Tibial artery (tissue), 4 donors: ENCODE measurements at regions not wholly inside any gene's neighbourhood (a gene's known extent, or its start where the extent isn't known, plus 50 kb on each side); places are given as distances from the start of the nearest gene placed in this dataset.

ENCODE experiments used
- DNase-seq, 2 donors: peaks; one replicate each; pipeline ENCODE4 v3.0.0-alpha.2; 2019
- H3K27ac ChIP-seq, 2 donors: fragments of 200-600 bp; sonication (generic) in 1 of 2; 1 replicate in 1 of 2; 2 replicates in 1 of 2; pipeline ENCODE4 v1.5.1; 2018 to 2019; ENCODE audit warnings: mild to moderate bottlenecking in 1 of 2
- H3K27me3 ChIP-seq, 2 donors: fragments of 200-600 bp; sonication (generic) in 1 of 2; one replicate each; pipeline versions ENCODE4 v1.5.1 to v1.6.0; 2016 to 2019
- H3K36me3 ChIP-seq, 3 donors: fragments of 200-600 bp; sonication (generic) in 2 of 3; one replicate each; pipeline ENCODE4 v1.5.1; 2016 to 2019; ENCODE audit warnings: mild to moderate bottlenecking in 2 of 3
- H3K4me1 ChIP-seq, 4 donors: fragments of 200-600 bp; sonication (generic) in 2 of 4; 1 replicate in 3 of 4; 2 replicates in 1 of 4; pipeline ENCODE4 v1.5.1; 2016 to 2019
- H3K4me3 ChIP-seq, 2 donors: fragments of 200-600 bp; sonication (generic) in 1 of 2; 1 replicate in 1 of 2; 2 replicates in 1 of 2; pipeline ENCODE4 v1.5.1; 2018 to 2019; ENCODE audit warnings: mild to moderate bottlenecking in 2 of 2
- H3K9me3 ChIP-seq, 3 donors: fragments of 200-600 bp; sonication (generic) in 1 of 3; one replicate each; pipeline ENCODE4 v1.5.1; 2016 to 2019
- CTCF ChIP-seq, 2 experiments: fragments of 200-600 bp in 1 of 2; fragments of 450-650 bp in 1 of 2; IDR thresholded peaks; one replicate each; pipeline ENCODE4 v1.5.1; 2017 to 2019; ENCODE audit warnings: antibody characterized with exemption in 2 of 2, mild to moderate bottlenecking in 1 of 2, moderate library complexity in 1 of 2
- intact Hi-C: fragments of 100-400 bp; cut with DNase I; formaldehyde crosslinking; loops from one replicate; pipeline ENCODE4 v1.15.0; 2023; ENCODE audit warnings: low total_unique reads

DNA sequence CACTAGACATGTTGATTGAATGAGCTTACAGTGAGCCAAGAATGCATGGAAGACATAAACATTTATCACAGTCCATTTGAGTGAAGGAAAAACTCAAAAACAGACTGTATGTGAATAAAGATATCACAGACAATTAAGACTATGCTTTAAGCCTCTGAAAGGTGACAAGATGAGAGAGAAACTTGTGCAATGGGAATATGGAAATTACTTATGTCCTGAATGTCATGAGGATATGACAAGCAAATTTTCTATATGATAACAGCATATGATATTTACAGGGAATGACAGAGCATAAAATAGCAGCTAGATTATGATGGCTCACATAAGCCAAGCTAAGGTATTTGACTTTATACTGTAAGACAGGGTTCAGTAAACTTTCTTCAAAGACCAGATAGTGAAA lies 1153.1 kb upstream of the USP15 start:
- no peak for DNase-seq
- no peaks in the 10 kb centered on the region for H3K36me3 ChIP-seq
- peaks cover 0 to 21% (median 7%) of the 10 kb centered on the region in 3 donors for H3K9me3 ChIP-seq
- TF ChIP-seq CTCF (IDR thresholded peaks at IDR 0.05) = no peak
- no peaks in the 10 kb centered on the region for H3K4me1 ChIP-seq
- no peak overlapping the region for H3K27ac ChIP-seq
- intact Hi-C loops = no loop called here
- no peak overlapping the region for H3K4me3 ChIP-seq
- no peaks in the 10 kb centered on the region for H3K27me3 ChIP-seq

DNA sequence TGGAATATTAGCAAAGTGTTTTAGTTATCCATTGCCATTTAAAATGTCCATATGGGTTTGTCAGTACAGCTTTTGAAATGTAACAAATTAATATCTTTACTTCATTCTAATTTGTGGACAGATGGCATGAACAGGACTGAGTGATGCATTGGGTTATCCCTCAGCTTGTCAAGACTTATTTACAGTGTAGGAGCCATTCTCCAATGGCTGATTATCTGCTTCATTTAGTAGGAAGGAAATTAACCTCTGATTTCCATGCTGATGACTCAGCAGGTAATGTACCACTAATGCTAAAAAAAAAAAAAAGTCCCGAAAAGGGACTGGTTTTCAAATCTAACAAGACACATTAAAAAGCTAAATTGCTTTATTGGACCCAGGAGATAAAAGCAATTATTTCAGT lies 1149.0 kb upstream of the USP15 start:
- no peaks in the 10 kb centered on the region for H3K9me3 ChIP-seq
- TF ChIP-seq CTCF (IDR thresholded peaks at IDR 0.05) = no peak
- H3K36me3 ChIP-seq = no peaks in the 10 kb centered on the region
- no peaks in the 10 kb centered on the region for H3K4me1 ChIP-seq
- no peak overlapping the region for H3K27ac ChIP-seq
- DNase-seq = no peak
- intact Hi-C loops = no loop called here
- no peak overlapping the region for H3K4me3 ChIP-seq
- H3K27me3 ChIP-seq = no peaks in the 10 kb centered on the region

GRCh38 chr12:61137677-61138414 lies 1122.4 kb upstream of the USP15 start:
- no peak for DNase-seq
- intact Hi-C loops = no loop called here
- Histone ChIP-seq H3K27ac (no peak overlapping the region), H3K27me3 (no peaks in the 10 kb centered on the region), H3K9me3 (peaks cover 0 to 3% (median 0%) of the 10 kb centered on the region in 3 donors), H3K36me3 (no peaks in the 10 kb centered on the region), H3K4me1 (no peaks in the 10 kb centered on the region), H3K4me3 (no peak overlapping the region)
- TF ChIP-seq CTCF (IDR thresholded peaks at IDR 0.05) = no peak

DNA sequence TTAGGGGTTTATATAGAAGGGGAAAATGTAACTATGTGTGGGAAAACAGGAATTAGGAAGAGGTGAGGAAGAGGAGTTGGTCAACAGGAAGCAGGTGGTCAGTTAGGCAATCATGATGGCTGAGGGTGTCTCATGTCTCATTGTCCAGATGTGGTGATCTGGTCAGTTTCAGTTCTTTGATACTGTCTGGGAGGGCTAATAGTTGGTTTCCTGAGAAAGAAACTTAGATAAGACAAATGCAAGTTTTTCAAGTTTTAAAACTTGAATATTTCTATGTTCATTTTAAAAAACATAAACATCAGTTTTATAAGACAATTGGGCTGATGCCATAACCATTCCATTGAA lies 1121.8 kb upstream of the USP15 start:
- intact Hi-C loops = no loop called here
- DNase-seq = no peak
- Histone ChIP-seq H3K36me3 (no peaks in the 10 kb centered on the region), H3K27me3 (no peaks in the 10 kb centered on the region), H3K27ac (no peak overlapping the region), H3K4me1 (no peaks in the 10 kb centered on the region), H3K9me3 (peaks cover 0 to 3% (median 0%) of the 10 kb centered on the region in 3 donors), H3K4me3 (no peak overlapping the region)
- TF ChIP-seq CTCF (IDR thresholded peaks at IDR 0.05) = no peak

DNA sequence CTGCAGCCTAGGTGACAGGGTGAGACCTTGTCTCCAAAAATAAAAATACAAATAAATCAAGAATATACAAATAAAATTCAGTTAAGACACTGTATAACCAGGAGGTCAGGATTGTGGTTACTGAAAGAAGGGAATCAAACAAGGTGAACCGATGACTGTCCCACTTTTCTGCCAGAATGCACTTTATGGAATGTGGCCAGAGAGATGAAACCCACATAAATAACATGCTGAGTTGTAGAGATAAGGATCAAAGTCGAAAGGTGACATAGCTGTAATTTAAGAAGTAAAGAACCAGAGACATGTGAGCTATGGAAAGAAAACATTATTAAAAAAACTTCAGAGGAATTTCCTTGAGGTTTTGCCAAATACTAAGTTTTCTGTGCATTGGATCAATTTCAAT lies 1098.2 kb upstream of the USP15 start:
- no peak for DNase-seq
- intact Hi-C loops = no loop called here
- no peaks in the 10 kb centered on the region for H3K9me3 ChIP-seq
- TF ChIP-seq CTCF (IDR thresholded peaks at IDR 0.05) = no peak
- H3K27ac ChIP-seq = no peak overlapping the region
- H3K27me3 ChIP-seq = no peaks in the 10 kb centered on the region
- no peaks in the 10 kb centered on the region for H3K4me1 ChIP-seq
- no peak overlapping the region for H3K4me3 ChIP-seq
- no peaks in the 10 kb centered on the region for H3K36me3 ChIP-seq
